GM18502 (cell line): ENCODE measurements at regions not wholly inside any gene's neighbourhood (a gene's known extent, or its start where the extent isn't known, plus 50 kb on each side); places are given as distances from the start of the nearest gene placed in this dataset.
A peak's percentile ranks its signal among the peaks of the same experiment; 100 is the strongest.

ENCODE experiments used
- ATAC-seq: cut with Tn5 transposase; IDR thresholded peaks from one replicate; pipeline ENCODE4 v1.9.1; 2021; ENCODE audit warnings: mild to moderate bottlenecking; ENCODE audit not compliant: unreplicated experiment, poor library complexity

- ATAC-seq = no peak
These were observed 368.2 kb downstream of the COG6 start for GRCh38 chr13:40023595-40024203.

- no peak for ATAC-seq
These were observed 368.9 kb downstream of the COG6 start for GRCh38 chr13:40024204-40024966.

GRCh38 chr13:40024967-40025714 lies 369.7 kb downstream of the COG6 start:
- ATAC-seq = no peak

GRCh38 chr13:40026174-40026585 lies 370.7 kb downstream of the COG6 start:
- peak; percentile 93 for ATAC-seq

GRCh38 chr13:40026741-40027140 lies 371.3 kb downstream of the COG6 start:
- peak; percentile 46 for ATAC-seq

- ATAC-seq = no peak
These were observed 373.0 kb downstream of the COG6 start for GRCh38 chr13:40028446-40028845.

GRCh38 chr13:40031031-40031430 lies 375.6 kb downstream of the COG6 start:
- ATAC-seq = no peak

GRCh38 chr13:40039061-40039460 lies 383.6 kb downstream of the COG6 start:
- no peak for ATAC-seq

- ATAC-seq = no peak
These were observed 387.5 kb downstream of the COG6 start for GRCh38 chr13:40042991-40043390.

GRCh38 chr13:40043764-40044163 lies 388.3 kb downstream of the COG6 start:
- no peak for ATAC-seq

- peak; percentile 93 for ATAC-seq
These were observed 391.9 kb downstream of the COG6 start for GRCh38 chr13:40047322-40047771.

GRCh38 chr13:40048551-40048950 lies 393.1 kb downstream of the COG6 start:
- ATAC-seq = no peak

- ATAC-seq = no peak
These were observed 397.5 kb downstream of the COG6 start for GRCh38 chr13:40052954-40053353.

GRCh38 chr13:40053401-40053800 lies 397.9 kb downstream of the COG6 start:
- ATAC-seq = no peak

- peak; percentile 61 for ATAC-seq
These were observed 399.0 kb downstream of the COG6 start for GRCh38 chr13:40054422-40054821.

GRCh38 chr13:40056898-40057619 lies 401.6 kb downstream of the COG6 start:
- ATAC-seq = no peak

GRCh38 chr13:40058757-40059236 lies 403.3 kb downstream of the COG6 start:
- no peak for ATAC-seq

- no peak for ATAC-seq
These were observed 404.2 kb downstream of the COG6 start for GRCh38 chr13:40059540-40060232.

- ATAC-seq = peak; percentile 84
These were observed 405.0 kb downstream of the COG6 start for GRCh38 chr13:40060296-40061007.
